CD4-positive, CD25-positive, alpha-beta regulatory T cell (primary cell): ENCODE measurements at regions not wholly inside any gene's neighbourhood (a gene's known extent, or its start where the extent isn't known, plus 50 kb on each side); places are given as distances from the start of the nearest gene placed in this dataset.

Experiments used
- ATAC-seq, 2 donors: fragments of 150-1000 bp; cut with Tn5 transposase; one replicate each; pipeline ENCODE4 v1.10.0; 2021; ENCODE audit warnings: low read depth in 2 of 2, moderate number of reproducible peaks in 2 of 2, moderate library complexity in 1 of 2
- DNase-seq, 3 donors: peaks; one replicate each; pipeline versions ENCODE4 v3.0.0 to v3.0.0-alpha.2; 2012 to 2022; ENCODE audit warnings: mixed read lengths in 1 of 3
- H3K27ac ChIP-seq: one replicate; pipeline ENCODE4 v1.7.0; 2013; ENCODE audit warnings: mild to moderate bottlenecking, low read length; ENCODE audit not compliant: insufficient read depth, poor library complexity, severe bottlenecking
- H3K27me3 ChIP-seq: one replicate; pipeline ENCODE4 v1.7.0; 2013; ENCODE audit warnings: low read length; ENCODE audit not compliant: control insufficient read depth, insufficient read depth
- H3K36me3 ChIP-seq: one replicate; pipeline ENCODE4 v1.7.0; 2013; ENCODE audit warnings: mild to moderate bottlenecking, low read length, moderate library complexity; ENCODE audit not compliant: control insufficient read depth, insufficient read depth
- H3K4me1 ChIP-seq: 2 replicates; pipeline ENCODE4 v1.7.0; 2013; ENCODE audit warnings: mild to moderate bottlenecking, low read length; ENCODE audit not compliant: insufficient read depth, control insufficient read depth, poor library complexity, severe bottlenecking
- H3K4me3 ChIP-seq: one replicate; pipeline ENCODE4 v1.7.0; 2013; ENCODE audit warnings: low read depth, mild to moderate bottlenecking, low read length, moderate library complexity
- H3K9me3 ChIP-seq, 2 experiments: 1 replicate in 1 of 2; 2 replicates in 1 of 2; pipeline ENCODE4 v1.7.0; 2013; ENCODE audit warnings: low read length in 2 of 2, mild to moderate bottlenecking in 1 of 2, moderate library complexity in 1 of 2; ENCODE audit not compliant: control insufficient read depth in 2 of 2
- H3K27ac Mint-ChIP-seq, 3 donors: one replicate each; pipeline ENCODE4 v1.8.0; 2020 to 2022; ENCODE audit warnings: mild to moderate bottlenecking in 3 of 3, mixed read lengths in 3 of 3, moderate library complexity in 2 of 3
- H3K27me3 Mint-ChIP-seq: one replicate; pipeline ENCODE4 v1.8.0; 2022; ENCODE audit warnings: mild to moderate bottlenecking, mixed read lengths
- H3K36me3 Mint-ChIP-seq: one replicate; pipeline ENCODE4 v1.8.0; 2020; ENCODE audit warnings: mixed read lengths
- H3K4me1 Mint-ChIP-seq, 4 donors: one replicate each; pipeline ENCODE4 v1.8.0; 2020 to 2022; ENCODE audit warnings: mixed read lengths in 4 of 4, mild to moderate bottlenecking in 1 of 4
- H3K4me3 Mint-ChIP-seq, 4 donors: one replicate each; pipeline ENCODE4 v1.8.0; 2020 to 2022; ENCODE audit warnings: mild to moderate bottlenecking in 4 of 4, mixed read lengths in 4 of 4, moderate library complexity in 3 of 4
- H3K9me3 Mint-ChIP-seq, 7 donors: one replicate each; pipeline ENCODE4 v1.8.0; 2020 to 2022; ENCODE audit warnings: mixed read lengths in 7 of 7, mild to moderate bottlenecking in 3 of 7, moderate library complexity in 2 of 7

DNA sequence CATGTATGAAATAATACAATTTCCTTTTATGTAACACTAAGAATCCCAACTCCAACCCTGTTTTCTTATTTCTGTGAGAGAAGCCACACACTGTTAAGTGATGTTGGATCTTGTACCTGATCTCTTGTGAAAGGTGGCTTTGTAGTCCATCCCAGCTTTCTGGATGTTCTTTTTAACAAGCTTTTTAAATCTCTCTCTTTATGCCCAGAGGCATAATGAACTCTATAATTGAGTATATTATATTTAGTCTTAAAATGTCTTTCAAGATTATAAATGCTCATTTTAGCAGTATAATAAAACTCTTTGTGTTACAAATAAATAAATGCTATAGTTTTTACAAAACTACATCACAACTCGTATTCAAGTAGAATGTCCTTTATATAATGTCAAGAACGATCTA lies 922.1 kb downstream of the EPHA7 start:
- no peak for ATAC-seq
- Mint-ChIP-seq H3K4me1 (no peaks in the 10 kb centered on the region), H3K36me3 (no peaks in the 10 kb centered on the region), H3K9me3 (peaks cover 0 to 5% (median 0%) of the 10 kb centered on the region in 7 donors), H3K27ac (no peak overlapping the region), H3K4me3 (no peak overlapping the region), H3K27me3 (no peaks in the 10 kb centered on the region)
- DNase-seq = no peak
- Histone ChIP-seq H3K4me1 (no peaks in the 10 kb centered on the region), H3K27ac (no peak overlapping the region), H3K36me3 (no peaks in the 10 kb centered on the region), H3K9me3 (no peaks in the 10 kb centered on the region), H3K27me3 (no peaks in the 10 kb centered on the region), H3K4me3 (no peak overlapping the region)

- no peaks in the 10 kb centered on the region for H3K4me1 Mint-ChIP-seq
- DNase-seq (no peak), ATAC-seq (no peak)
- no peaks in the 10 kb centered on the region for H3K36me3 Mint-ChIP-seq
- Histone ChIP-seq H3K36me3 (no peaks in the 10 kb centered on the region), H3K4me3 (no peak overlapping the region), H3K9me3 (no peaks in the 10 kb centered on the region), H3K27ac (no peak overlapping the region), H3K27me3 (no peaks in the 10 kb centered on the region), H3K4me1 (no peaks in the 10 kb centered on the region)
- H3K4me3 Mint-ChIP-seq = no peak overlapping the region
- no peaks in the 10 kb centered on the region for H3K27me3 Mint-ChIP-seq
- peaks cover 0 to 5% (median 0%) of the 10 kb centered on the region in 7 donors for H3K9me3 Mint-ChIP-seq
- no peak overlapping the region for H3K27ac Mint-ChIP-seq
Measured at GRCh38 chr6:92496527-92496926, 922.8 kb downstream of the EPHA7 start.

GRCh38 chr6:92495242-92495641 lies 924.1 kb downstream of the EPHA7 start:
- no peak overlapping the region for H3K4me3 ChIP-seq
- no peaks in the 10 kb centered on the region for H3K27me3 ChIP-seq
- H3K9me3 ChIP-seq = no peaks in the 10 kb centered on the region
- Mint-ChIP-seq H3K27ac (no peak overlapping the region), H3K27me3 (no peaks in the 10 kb centered on the region), H3K36me3 (no peaks in the 10 kb centered on the region), H3K9me3 (peaks cover 0 to 2% (median 0%) of the 10 kb centered on the region in 7 donors), H3K4me3 (no peak overlapping the region), H3K4me1 (no peaks in the 10 kb centered on the region)
- no peaks in the 10 kb centered on the region for H3K4me1 ChIP-seq
- ATAC-seq (no peak), DNase-seq (no peak)
- no peaks in the 10 kb centered on the region for H3K36me3 ChIP-seq
- no peak overlapping the region for H3K27ac ChIP-seq

GRCh38 chr6:92485487-92485886 lies 933.9 kb downstream of the EPHA7 start:
- ATAC-seq (no peak), DNase-seq (no peak)
- Mint-ChIP-seq H3K36me3 (no peaks in the 10 kb centered on the region), H3K4me1 (no peaks in the 10 kb centered on the region), H3K9me3 (peaks cover 1 to 35% (median 7%) of the 10 kb centered on the region in 7 donors), H3K27me3 (no peaks in the 10 kb centered on the region), H3K4me3 (no peak overlapping the region), H3K27ac (no peak overlapping the region)
- Histone ChIP-seq H3K27me3 (no peaks in the 10 kb centered on the region), H3K4me1 (no peaks in the 10 kb centered on the region), H3K9me3 (no peaks in the 10 kb centered on the region), H3K4me3 (no peak overlapping the region), H3K36me3 (no peaks in the 10 kb centered on the region), H3K27ac (no peak overlapping the region)

GRCh38 chr6:92479831-92480230 lies 939.5 kb downstream of the EPHA7 start:
- Mint-ChIP-seq H3K9me3 (peaks cover 0 to 35% (median 7%) of the 10 kb centered on the region in 7 donors), H3K4me1 (no peaks in the 10 kb centered on the region), H3K27me3 (no peaks in the 10 kb centered on the region), H3K4me3 (no peak overlapping the region), H3K27ac (no peak overlapping the region), H3K36me3 (no peaks in the 10 kb centered on the region)
- DNase-seq (no peak), ATAC-seq (no peak)
- H3K9me3 ChIP-seq = peaks cover 0 to 6% of the 10 kb centered on the region in 2 experiments
- H3K4me1 ChIP-seq = no peaks in the 10 kb centered on the region
- H3K27ac ChIP-seq = no peak overlapping the region
- H3K36me3 ChIP-seq = no peaks in the 10 kb centered on the region
- no peaks in the 10 kb centered on the region for H3K27me3 ChIP-seq
- no peak overlapping the region for H3K4me3 ChIP-seq

DNA sequence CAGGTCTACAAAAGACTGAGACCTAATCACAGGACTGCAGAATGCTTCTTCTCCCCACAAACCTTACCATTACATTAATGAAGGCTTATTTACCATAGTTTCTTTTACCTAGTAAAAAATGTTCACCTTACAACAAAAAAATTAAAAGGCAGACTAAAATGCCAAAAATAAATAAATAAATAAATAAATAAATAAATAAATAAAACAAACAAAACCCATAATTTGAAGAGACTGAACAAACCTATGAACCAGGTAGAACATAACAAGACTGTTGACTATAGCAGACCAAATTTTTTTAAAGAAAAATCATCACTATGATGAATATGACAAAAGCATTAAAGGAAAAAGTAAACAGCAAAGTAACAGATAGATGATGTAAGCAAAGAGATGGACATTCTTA lies 946.3 kb downstream of the EPHA7 start:
- no peaks in the 10 kb centered on the region for H3K27me3 ChIP-seq
- Mint-ChIP-seq H3K36me3 (no peaks in the 10 kb centered on the region), H3K27me3 (no peaks in the 10 kb centered on the region), H3K4me3 (no peak overlapping the region), H3K9me3 (peaks cover 0 to 33% (median 7%) of the 10 kb centered on the region in 7 donors), H3K27ac (no peak overlapping the region), H3K4me1 (no peaks in the 10 kb centered on the region)
- H3K9me3 ChIP-seq = peaks cover 4 to 13% of the 10 kb centered on the region in 2 experiments
- DNase-seq (no peak), ATAC-seq (no peak)
- no peaks in the 10 kb centered on the region for H3K36me3 ChIP-seq
- no peak overlapping the region for H3K27ac ChIP-seq
- H3K4me1 ChIP-seq = no peaks in the 10 kb centered on the region
- no peak overlapping the region for H3K4me3 ChIP-seq

- no peaks in the 10 kb centered on the region for H3K4me1 Mint-ChIP-seq
- peaks cover 0 to 34% (median 9%) of the 10 kb centered on the region in 7 donors for H3K9me3 Mint-ChIP-seq
- no peaks in the 10 kb centered on the region for H3K27me3 ChIP-seq
- H3K4me1 ChIP-seq = no peaks in the 10 kb centered on the region
- no peaks in the 10 kb centered on the region for H3K36me3 Mint-ChIP-seq
- peaks cover 4 to 20% of the 10 kb centered on the region in 2 experiments for H3K9me3 ChIP-seq
- no peaks in the 10 kb centered on the region for H3K36me3 ChIP-seq
- H3K27ac Mint-ChIP-seq = no peak overlapping the region
- no peak overlapping the region for H3K27ac ChIP-seq
- no peak overlapping the region for H3K4me3 Mint-ChIP-seq
- DNase-seq (no peak), ATAC-seq (no peak)
- H3K4me3 ChIP-seq = no peak overlapping the region
- no peaks in the 10 kb centered on the region for H3K27me3 Mint-ChIP-seq
Measured at GRCh38 chr6:92469186-92469828, 950.1 kb downstream of the EPHA7 start.

- no peaks in the 10 kb centered on the region for H3K27me3 Mint-ChIP-seq
- ATAC-seq = no peak
- H3K27ac ChIP-seq = no peak overlapping the region
- DNase-seq = no peak
- H3K4me1 Mint-ChIP-seq = no peaks in the 10 kb centered on the region
- H3K36me3 Mint-ChIP-seq = no peaks in the 10 kb centered on the region
- H3K27ac Mint-ChIP-seq = no peak overlapping the region
- no peaks in the 10 kb centered on the region for H3K4me1 ChIP-seq
- peaks cover 4 to 20% of the 10 kb centered on the region in 2 experiments for H3K9me3 ChIP-seq
- H3K4me3 ChIP-seq = no peak overlapping the region
- no peaks in the 10 kb centered on the region for H3K36me3 ChIP-seq
- H3K9me3 Mint-ChIP-seq = peaks cover 0 to 33% (median 12%) of the 10 kb centered on the region in 7 donors
- no peaks in the 10 kb centered on the region for H3K27me3 ChIP-seq
- no peak overlapping the region for H3K4me3 Mint-ChIP-seq
Measured at GRCh38 chr6:92468066-92468465, 951.3 kb downstream of the EPHA7 start.
